Osteocyte (in vitro differentiated cells): ENCODE measurements at regions not wholly inside any gene's neighbourhood (a gene's known extent, or its start where the extent isn't known, plus 50 kb on each side); places are given as distances from the start of the nearest gene placed in this dataset.
"Not testable (repeated sequence)": the region's sequence is repeated elsewhere in the genome, so short reads cannot be mapped to it uniquely, and the experiment has no call there.

ENCODE experiments used
- DNase-seq: peaks from one replicate; pipeline ENCODE4 v3.0.0; 2021; ENCODE audit warnings: mixed read lengths; ENCODE audit not compliant: unreplicated experiment; ENCODE audit errors: extremely low spot score
- H3K27ac Mint-ChIP-seq: one replicate; pipeline ENCODE4 v1.8.0; 2021; ENCODE audit warnings: mild to moderate bottlenecking, mixed read lengths; ENCODE audit not compliant: unreplicated experiment
- H3K27me3 Mint-ChIP-seq: one replicate; pipeline ENCODE4 v1.8.0; 2021; ENCODE audit warnings: mixed read lengths; ENCODE audit not compliant: unreplicated experiment
- H3K36me3 Mint-ChIP-seq: one replicate; pipeline ENCODE4 v1.8.0; 2021; ENCODE audit warnings: mixed read lengths; ENCODE audit not compliant: unreplicated experiment
- H3K4me1 Mint-ChIP-seq: one replicate; pipeline ENCODE4 v1.8.0; 2021; ENCODE audit warnings: mixed read lengths; ENCODE audit not compliant: unreplicated experiment
- H3K4me3 Mint-ChIP-seq: one replicate; pipeline ENCODE4 v1.8.0; 2021; ENCODE audit warnings: mild to moderate bottlenecking, moderate library complexity, mixed read lengths; ENCODE audit not compliant: unreplicated experiment
- H3K9me3 Mint-ChIP-seq: one replicate; pipeline ENCODE4 v1.8.0; 2021; ENCODE audit warnings: mixed read lengths; ENCODE audit not compliant: unreplicated experiment
- CTCF ChIP-seq: fragments of 200-600 bp; sonication (generic); IDR thresholded peaks from 2 replicates; pipeline ENCODE4 v1.5.0; 2021; ENCODE audit warnings: antibody characterized with exemption, mild to moderate bottlenecking, moderate library complexity

GRCh38 chr6:97501853-97502252 lies 218.8 kb upstream of the MMS22L start:
- no peak for DNase-seq
- Mint-ChIP-seq H3K27me3 (peaks cover 31% of the 10 kb centered on the region), H3K9me3 (no peaks in the 10 kb centered on the region), H3K4me1 (peaks cover 2% of the 10 kb centered on the region), H3K36me3 (no peaks in the 10 kb centered on the region), H3K4me3 (no peak overlapping the region), H3K27ac (no peak overlapping the region)
- TF ChIP-seq CTCF = no peak

- H3K36me3 Mint-ChIP-seq = no peaks in the 10 kb centered on the region
- H3K9me3 Mint-ChIP-seq = no peaks in the 10 kb centered on the region
- no peak for DNase-seq
- H3K27me3 Mint-ChIP-seq = peaks cover 16% of the 10 kb centered on the region
- H3K4me3 Mint-ChIP-seq = no peak overlapping the region
- H3K4me1 Mint-ChIP-seq = peaks cover 8% of the 10 kb centered on the region
- no peak for TF ChIP-seq CTCF
- H3K27ac Mint-ChIP-seq = no peak overlapping the region
Measured at GRCh38 chr6:97508646-97509045, 225.6 kb upstream of the MMS22L start.

DNA sequence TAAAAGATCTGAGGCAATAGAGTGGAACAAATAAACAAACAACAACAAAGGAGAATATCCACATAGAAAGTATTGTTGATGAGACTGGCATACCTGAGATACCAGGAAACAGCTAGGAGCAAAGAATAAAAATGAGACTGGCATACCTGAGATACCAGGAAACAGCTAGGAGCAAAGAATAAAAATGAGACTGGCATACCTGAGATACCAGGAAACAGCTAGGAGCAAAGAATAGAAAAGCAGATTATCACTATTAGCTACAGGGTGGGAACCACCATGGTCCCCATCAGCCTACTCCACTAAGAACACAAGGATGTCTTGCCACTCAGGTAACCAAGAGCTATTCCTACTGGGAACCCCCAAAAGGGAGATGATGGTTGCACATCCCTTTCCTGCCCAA lies 230.2 kb upstream of the MMS22L start:
- not testable (repeated sequence) for H3K9me3 Mint-ChIP-seq, H3K36me3 Mint-ChIP-seq, DNase-seq, H3K27ac Mint-ChIP-seq, H3K4me1 Mint-ChIP-seq, H3K4me3 Mint-ChIP-seq
- peaks cover 12% of the 10 kb centered on the region for H3K27me3 Mint-ChIP-seq

GRCh38 chr6:97524811-97525210 lies 241.8 kb upstream of the MMS22L start:
- Mint-ChIP-seq H3K27me3 (peaks cover 30% of the 10 kb centered on the region), H3K4me3 (no peak overlapping the region), H3K36me3 (no peaks in the 10 kb centered on the region), H3K4me1 (no peaks in the 10 kb centered on the region), H3K9me3 (no peaks in the 10 kb centered on the region), H3K27ac (no peak overlapping the region)
- no peak for DNase-seq
- no peak for TF ChIP-seq CTCF

GRCh38 chr6:97535800-97536199 lies 252.8 kb upstream of the MMS22L start:
- H3K4me3 Mint-ChIP-seq = no peak overlapping the region
- H3K4me1 Mint-ChIP-seq = no peaks in the 10 kb centered on the region
- H3K9me3 Mint-ChIP-seq = no peaks in the 10 kb centered on the region
- no peak for DNase-seq
- no peaks in the 10 kb centered on the region for H3K36me3 Mint-ChIP-seq
- no peak overlapping the region for H3K27ac Mint-ChIP-seq
- H3K27me3 Mint-ChIP-seq = peaks cover 7% of the 10 kb centered on the region
- no peak for TF ChIP-seq CTCF

- Mint-ChIP-seq H3K4me3 (no peak overlapping the region), H3K27ac (no peak overlapping the region), H3K9me3 (peaks cover 18% of the 10 kb centered on the region), H3K4me1 (no peaks in the 10 kb centered on the region), H3K36me3 (no peaks in the 10 kb centered on the region), H3K27me3 (no peaks in the 10 kb centered on the region)
- TF ChIP-seq CTCF = no peak
- no peak for DNase-seq
Measured at GRCh38 chr6:97548354-97548753, 265.3 kb upstream of the MMS22L start.
